ENCODE measurements at regions not wholly inside any gene's neighbourhood (a gene's known extent, or its start where the extent isn't known, plus 50 kb on each side); places are given as distances from the start of the nearest gene placed in this dataset.

- H3K9me3 ChIP-seq = no peaks in the 10 kb centered on the region
- H3K27me3 ChIP-seq = no peaks in the 10 kb centered on the region
- no peaks in the 10 kb centered on the region for H3K36me3 ChIP-seq
- no peak overlapping the region for H3K4me3 ChIP-seq
- ATAC-seq (no peak), DNase-seq (no peak), FAIRE-seq (no peak)
- intact Hi-C loops (cut with DNase I) = no loop called here
- TF ChIP-seq, protein P1, sequence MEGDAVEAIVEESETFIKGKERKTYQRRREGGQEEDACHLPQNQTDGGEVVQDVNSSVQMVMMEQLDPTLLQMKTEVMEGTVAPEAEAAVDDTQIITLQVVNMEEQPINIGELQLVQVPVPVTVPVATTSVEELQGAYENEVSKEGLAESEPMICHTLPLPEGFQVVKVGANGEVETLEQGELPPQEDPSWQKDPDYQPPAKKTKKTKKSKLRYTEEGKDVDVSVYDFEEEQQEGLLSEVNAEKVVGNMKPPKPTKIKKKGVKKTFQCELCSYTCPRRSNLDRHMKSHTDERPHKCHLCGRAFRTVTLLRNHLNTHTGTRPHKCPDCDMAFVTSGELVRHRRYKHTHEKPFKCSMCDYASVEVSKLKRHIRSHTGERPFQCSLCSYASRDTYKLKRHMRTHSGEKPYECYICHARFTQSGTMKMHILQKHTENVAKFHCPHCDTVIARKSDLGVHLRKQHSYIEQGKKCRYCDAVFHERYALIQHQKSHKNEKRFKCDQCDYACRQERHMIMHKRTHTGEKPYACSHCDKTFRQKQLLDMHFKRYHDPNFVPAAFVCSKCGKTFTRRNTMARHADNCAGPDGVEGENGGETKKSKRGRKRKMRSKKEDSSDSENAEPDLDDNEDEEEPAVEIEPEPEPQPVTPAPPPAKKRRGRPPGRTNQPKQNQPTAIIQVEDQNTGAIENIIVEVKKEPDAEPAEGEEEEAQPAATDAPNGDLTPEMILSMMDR (IDR thresholded peaks at IDR 0.05) = no peak
- H3K4me1 ChIP-seq = no peaks in the 10 kb centered on the region
- H3K27ac ChIP-seq = no peak overlapping the region
Observed at GRCh38 chr15:35746121-35746520, 200.2 kb upstream of the DPH6 start.

DNA sequence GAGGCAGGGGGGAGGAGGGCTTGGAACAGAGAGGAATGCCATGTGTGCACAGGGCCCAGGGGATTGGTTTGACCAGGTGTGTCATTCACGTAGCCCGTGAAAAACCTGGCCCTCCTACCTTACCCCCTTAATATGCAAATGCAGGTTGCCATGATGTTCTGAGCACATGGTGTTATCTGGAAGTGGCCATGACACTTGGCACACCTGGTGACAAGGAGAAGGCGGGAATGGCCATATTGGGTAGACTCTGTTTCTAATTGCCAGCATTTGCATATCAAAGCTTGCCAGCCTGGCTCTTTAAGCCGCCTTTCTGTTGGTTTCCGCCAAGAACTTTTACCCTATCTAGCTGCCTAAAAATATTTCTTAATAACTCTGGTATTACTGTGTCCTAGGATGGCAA is 202.1 kb upstream of the DPH6 start:
- no peak overlapping the region for H3K27ac ChIP-seq
- no peaks in the 10 kb centered on the region for H3K36me3 ChIP-seq
- no peaks in the 10 kb centered on the region for H3K27me3 ChIP-seq
- ATAC-seq = no peak
- DNase-seq = no peak
- H3K4me1 ChIP-seq = no peaks in the 10 kb centered on the region
- no peaks in the 10 kb centered on the region for H3K9me3 ChIP-seq
- no peak for FAIRE-seq
- H3K4me3 ChIP-seq = no peak overlapping the region
- intact Hi-C loops (cut with DNase I) = no loop called here
- TF ChIP-seq, protein P1 (IDR thresholded peaks at IDR 0.05) = no peak
- 76 to 79% methylated on average over 5 of the region's 5 CpGs for WGBS, 2 donors

- FAIRE-seq = no peak
- TF ChIP-seq, protein P1 (IDR thresholded peaks at IDR 0.05) = no peak
- no peaks in the 10 kb centered on the region for H3K36me3 ChIP-seq
- ATAC-seq = no peak
- H3K4me1 ChIP-seq = no peaks in the 10 kb centered on the region
- intact Hi-C loops (cut with DNase I) = no loop called here
- H3K9me3 ChIP-seq = no peaks in the 10 kb centered on the region
- no peaks in the 10 kb centered on the region for H3K27me3 ChIP-seq
- no peak overlapping the region for H3K27ac ChIP-seq
- DNase-seq = no peak
- no peak overlapping the region for H3K4me3 ChIP-seq
Observed at GRCh38 chr15:35750051-35750450, 204.1 kb upstream of the DPH6 start.

- no peaks in the 10 kb centered on the region for H3K9me3 ChIP-seq
- DNase-seq (peak; percentile 22 to 70 (median 57)), ATAC-seq (peak in 3 of 4 donors; percentile 93 to 94 (median 94)), FAIRE-seq (no peak)
- H3K36me3 ChIP-seq = no peaks in the 10 kb centered on the region
- H3K4me1 ChIP-seq = no peaks in the 10 kb centered on the region
- WGBS, 2 donors = 16 to 19% methylated on average over 14 of the region's 14 CpGs
- intact Hi-C loops (cut with DNase I) = no loop called here
- no peak overlapping the region for H3K27ac ChIP-seq
- TF ChIP-seq, protein P1 (IDR thresholded peaks at IDR 0.05) = peak in 3 of 4 donors; percentile 68 to 71 (median 70)
- no peaks in the 10 kb centered on the region for H3K27me3 ChIP-seq
- H3K4me3 ChIP-seq = no peak overlapping the region
Observed at GRCh38 chr15:35751413-35752133, 205.6 kb upstream of the DPH6 start.

DNA sequence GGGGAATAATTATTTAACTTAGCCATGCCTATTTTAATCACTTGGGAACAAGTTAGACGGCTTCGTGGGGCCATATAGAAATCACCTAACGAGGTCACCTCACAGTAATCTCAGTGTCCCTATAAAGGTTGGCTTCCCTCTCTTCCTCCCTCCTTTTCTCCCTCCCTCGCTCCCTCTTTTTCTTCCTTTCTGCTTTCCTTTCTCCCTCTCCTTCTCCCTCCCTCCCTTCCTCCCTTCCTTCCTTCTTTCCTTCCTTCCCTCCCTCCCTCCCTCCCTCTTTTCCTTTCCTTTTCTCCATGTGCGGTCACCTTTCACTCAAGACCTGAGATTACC is 206.1 kb upstream of the DPH6 start:
- 72 to 75% methylated on average over 5 of the region's 5 CpGs for WGBS, 2 donors
- ATAC-seq (no peak), DNase-seq (no peak), FAIRE-seq (no peak)
- TF ChIP-seq, protein P1 (IDR thresholded peaks at IDR 0.05) = no peak
- intact Hi-C loops (cut with DNase I) = no loop called here
- no peaks in the 10 kb centered on the region for H3K9me3 ChIP-seq
- no peaks in the 10 kb centered on the region for H3K36me3 ChIP-seq
- H3K27me3 ChIP-seq = no peaks in the 10 kb centered on the region
- no peak overlapping the region for H3K27ac ChIP-seq
- H3K4me3 ChIP-seq = no peak overlapping the region
- no peaks in the 10 kb centered on the region for H3K4me1 ChIP-seq

Measured in pancreas (tissue), 10 donors.